NCI-H2196 (cell line): ENCODE measurements at regions not wholly inside any gene's neighbourhood (a gene's known extent, or its start where the extent isn't known, plus 50 kb on each side); places are given as distances from the start of the nearest gene placed in this dataset.

ENCODE experiments used
- DNase-seq: peaks from one replicate; lab custom pipeline; 2025; ENCODE audit not compliant: unreplicated experiment; lab: John Stamatoyannopoulos, UW

- no peak for DNase-seq
Observed at GRCh38 chr1:116231752-116232151, 120.6 kb downstream of the MAB21L3 start.

GRCh38 chr1:116232989-116233514 lies 121.9 kb downstream of the MAB21L3 start:
- no peak for DNase-seq

GRCh38 chr1:116234429-116234828 lies 123.2 kb downstream of the MAB21L3 start:
- DNase-seq, result no peak

GRCh38 chr1:116239916-116240315 lies 128.7 kb downstream of the MAB21L3 start:
- DNase-seq, result no peak

- peak; percentile 15 for DNase-seq
Observed at GRCh38 chr1:116242741-116243140, 130.3 kb upstream of the ATP1A1 start.

- DNase-seq, result peak; percentile 21
Observed at GRCh38 chr1:116243333-116244054, 129.6 kb upstream of the ATP1A1 start.

GRCh38 chr1:116246174-116246573 lies 126.9 kb upstream of the ATP1A1 start:
- no peak for DNase-seq

- DNase-seq, result no peak
Observed at GRCh38 chr1:116252271-116252670, 120.8 kb upstream of the ATP1A1 start.

GRCh38 chr1:116252785-116253184 lies 120.3 kb upstream of the ATP1A1 start:
- DNase-seq, result no peak

GRCh38 chr1:116253566-116254382 lies 119.3 kb upstream of the ATP1A1 start:
- DNase-seq, result no peak

GRCh38 chr1:116254776-116255175 lies 118.3 kb upstream of the ATP1A1 start:
- no peak for DNase-seq

- no peak for DNase-seq
Observed at GRCh38 chr1:116255486-116256285, 117.4 kb upstream of the ATP1A1 start.

- DNase-seq, result no peak
Observed at GRCh38 chr1:116256286-116256649, 116.8 kb upstream of the ATP1A1 start.

- no peak for DNase-seq
Observed at GRCh38 chr1:116256875-116257274, 116.2 kb upstream of the ATP1A1 start.

GRCh38 chr1:116257341-116257767 lies 115.7 kb upstream of the ATP1A1 start:
- DNase-seq, result no peak

- no peak for DNase-seq
Observed at GRCh38 chr1:116257836-116258235, 115.2 kb upstream of the ATP1A1 start.

GRCh38 chr1:116258668-116259419 lies 114.2 kb upstream of the ATP1A1 start:
- no peak for DNase-seq

- no peak for DNase-seq
Observed at GRCh38 chr1:116259663-116260062, 113.4 kb upstream of the ATP1A1 start.

- DNase-seq, result no peak
Observed at GRCh38 chr1:116260115-116260514, 112.9 kb upstream of the ATP1A1 start.

- DNase-seq, result no peak
Observed at GRCh38 chr1:116260621-116261020, 112.4 kb upstream of the ATP1A1 start.

- no peak for DNase-seq
Observed at GRCh38 chr1:116261227-116261626, 111.8 kb upstream of the ATP1A1 start.
